Transverse colon (tissue), 4 donors: ENCODE measurements at regions not wholly inside any gene's neighbourhood (a gene's known extent, or its start where the extent isn't known, plus 50 kb on each side); places are given as distances from the start of the nearest gene placed in this dataset.

Source experiments
- DNase-seq: peaks from one replicate; pipeline ENCODE4 v3.0.0-alpha.2; 2019
- H3K27ac ChIP-seq, 4 donors: fragments of 200-600 bp; sonication (generic); 2 replicates each; pipeline ENCODE4 v1.5.1; 2016 to 2018; ENCODE audit warnings: inconsistent platforms in 4 of 4
- H3K27me3 ChIP-seq: fragments of 200-600 bp; sonication (generic); 2 replicates; pipeline ENCODE4 v1.5.1; 2017; ENCODE audit warnings: inconsistent platforms
- H3K36me3 ChIP-seq, 4 donors: fragments of 200-600 bp; sonication (generic); 2 replicates each; pipeline ENCODE4 v1.5.1; 2017 to 2019; ENCODE audit warnings: inconsistent platforms in 4 of 4
- H3K4me1 ChIP-seq, 4 donors: fragments of 200-600 bp; sonication (generic); 2 replicates each; pipeline ENCODE4 v1.5.1; 2017 to 2020; ENCODE audit warnings: inconsistent platforms in 4 of 4
- H3K4me3 ChIP-seq, 4 donors: fragments of 200-600 bp; sonication (generic); 1 replicate in 1 of 4; 2 replicates in 3 of 4; pipeline versions ENCODE4 v1.5.1 to v1.6.1; 2017 to 2019; ENCODE audit warnings: inconsistent platforms in 4 of 4
- H3K9me3 ChIP-seq, 2 donors: fragments of 200-600 bp; sonication (generic); 2 replicates each; pipeline ENCODE4 v1.5.1; 2017 to 2019; ENCODE audit warnings: inconsistent platforms in 2 of 2
- CTCF ChIP-seq, 5 experiments: fragments of 200-600 bp in 3 of 5; fragments of 450-650 bp in 2 of 5; sonication (generic) in 3 of 5; IDR thresholded peaks; 1 replicate in 2 of 5; 2 replicates in 3 of 5; pipeline ENCODE4 v1.5.1; 2016 to 2017; ENCODE audit warnings: antibody characterized with exemption in 5 of 5, inconsistent platforms in 3 of 5, mild to moderate bottlenecking in 2 of 5, moderate library complexity in 1 of 5
- EP300 ChIP-seq: sonication (generic); formaldehyde crosslinking; IDR thresholded peaks from one replicate; pipeline ENCODE4 v1.6.1; 2017; ENCODE audit warnings: antibody characterized with exemption, low read depth
- POLR2A ChIP-seq: fragments of 450-650 bp; IDR thresholded peaks from one replicate; pipeline ENCODE4 v1.6.1; 2016; ENCODE audit warnings: antibody characterized with exemption, mild to moderate bottlenecking, moderate library complexity
- POLR2AphosphoS5 ChIP-seq, 3 donors: sonication (generic); formaldehyde crosslinking; IDR thresholded peaks; one replicate each; pipeline ENCODE4 v1.6.1; 2016; ENCODE audit warnings: antibody characterized with exemption in 3 of 3
- WGBS, 2 donors: methylation state at CpG; one replicate each; pipeline ENCODE4 v1.1.5; 2018; ENCODE audit warnings: low coverage in 1 of 2; 5-methylcytosine and 5-hydroxymethylcytosine counted together
- in situ Hi-C, 4 donors: fragments of 200-750 bp; cut with MboI; loops; one replicate each; pipeline versions ENCODE4 v1.15.0 to v1.15.1; 2017; ENCODE audit warnings: low sequenced_read_pairs in 3 of 4, low pct_ligation_motif_present in 1 of 4, low pct_unique_long_range_greater_than_20kb in 1 of 4
- intact Hi-C: fragments of 100-400 bp; cut with DNase I; formaldehyde crosslinking; loops from one replicate; pipeline ENCODE4 v1.15.1; 2023; ENCODE audit warnings: low total_unique reads

DNA sequence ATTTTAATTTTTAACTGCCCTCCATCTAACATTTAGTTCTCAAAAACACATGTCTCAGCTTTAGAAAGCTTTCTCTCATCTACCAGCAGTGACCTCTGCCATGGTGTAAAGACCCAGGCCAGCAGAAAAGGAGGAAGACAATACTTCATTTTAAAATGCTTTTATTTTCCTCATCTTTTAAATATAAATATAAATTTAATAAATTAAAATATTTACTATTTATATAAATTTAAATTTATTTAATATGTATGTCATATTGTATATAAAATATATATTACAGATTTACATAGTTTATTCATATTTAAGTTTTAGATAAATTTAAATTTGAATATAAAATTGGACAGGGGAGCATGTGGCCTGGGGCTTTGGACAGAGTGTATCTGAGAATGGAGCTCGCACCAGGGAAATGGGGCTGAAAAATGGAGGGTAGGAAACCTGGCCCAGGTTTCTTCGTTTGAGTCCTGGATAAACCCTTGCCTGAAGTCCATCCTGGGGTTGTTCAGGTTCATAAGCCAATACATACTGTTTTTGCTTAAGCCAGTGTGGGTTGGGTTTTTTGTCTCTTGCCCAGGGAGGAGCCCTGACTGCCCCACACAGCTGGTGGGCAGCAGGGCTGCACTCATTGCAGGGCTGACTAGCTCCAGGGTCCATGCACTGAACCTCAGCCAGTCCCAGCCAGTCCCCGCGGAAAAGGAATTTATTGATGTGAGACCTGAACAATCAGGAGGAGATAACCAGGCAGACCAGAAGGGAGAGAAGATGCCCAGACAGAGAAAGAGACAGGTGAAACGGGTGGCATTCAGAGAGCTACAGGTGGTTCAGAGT lies 77.3 kb upstream of the LAPTM4A start:
- DNase-seq: no peak

GRCh38 chr2:20126469-20126868 lies 75.0 kb upstream of the LAPTM4A start:
- Histone ChIP-seq H3K27ac (no peak overlapping the region), H3K27me3 (no peaks in the 10 kb centered on the region), H3K9me3 (no peaks in the 10 kb centered on the region), H3K36me3 (no peaks in the 10 kb centered on the region), H3K4me3 (no peak overlapping the region), H3K4me1 (peaks cover 0 to 34% (median 13%) of the 10 kb centered on the region in 4 donors)
- TF ChIP-seq POLR2A (no peak), CTCF (IDR thresholded peaks at IDR 0.05) (no peak), EP300 (no peak), POLR2AphosphoS5 (IDR thresholded peaks at IDR 0.05) (no peak)
- in situ Hi-C loops: no loop called here
- intact Hi-C loops: no loop called here
- DNase-seq: no peak
- 86 to 100% methylated on average over 2 to 3 of the region's 3 CpGs for WGBS, 2 donors

More for the DNA sequence above, 77.3 kb upstream of the LAPTM4A start:
- intact Hi-C loops (no loop called here), in situ Hi-C loops (no loop called here)
- Histone ChIP-seq H3K27ac (peak overlapping the region; percentile 82 to 84 (median 83)), H3K9me3 (no peaks in the 10 kb centered on the region), H3K4me3 (no peak overlapping the region), H3K36me3 (no peaks in the 10 kb centered on the region), H3K4me1 (peaks cover 0 to 27% (median 13%) of the 10 kb centered on the region in 4 donors), H3K27me3 (no peaks in the 10 kb centered on the region)
- 49 to 58% methylated on average over 2 to 5 of the region's 5 CpGs for WGBS, 2 donors
- no peak for TF ChIP-seq POLR2A
- no peak for TF ChIP-seq POLR2AphosphoS5 (IDR thresholded peaks at IDR 0.05)

DNA sequence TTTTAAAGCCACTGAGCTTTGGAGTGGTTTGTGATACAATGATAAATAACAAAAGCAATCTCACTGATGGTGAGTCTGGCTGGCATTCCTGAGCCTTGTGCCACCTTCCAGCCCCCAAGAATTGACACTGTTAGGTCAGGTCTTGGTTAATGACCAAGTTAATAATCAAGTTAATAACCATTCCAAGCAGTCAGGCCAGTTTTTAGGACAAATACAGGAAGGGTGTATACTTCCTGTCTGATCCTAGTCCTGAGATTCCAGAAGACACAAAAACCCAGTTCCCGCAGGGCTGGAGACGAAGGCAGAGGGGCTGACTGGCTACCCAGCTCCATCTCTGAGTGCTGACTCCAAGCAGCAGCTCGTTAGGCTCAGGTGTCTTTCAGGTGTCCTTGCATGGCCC lies 74.6 kb upstream of the LAPTM4A start:
- H3K9me3 ChIP-seq: no peaks in the 10 kb centered on the region

GRCh38 chr2:20125616-20126015 lies 74.2 kb upstream of the LAPTM4A start:
- H3K4me1 ChIP-seq: peaks cover 0 to 29% (median 11%) of the 10 kb centered on the region in 4 donors
- intact Hi-C loops (no loop called here), in situ Hi-C loops (no loop called here)
- DNase-seq: no peak
- no peak overlapping the region for H3K4me3 ChIP-seq
- H3K27me3 ChIP-seq: no peaks in the 10 kb centered on the region
- TF ChIP-seq EP300 (no peak), POLR2AphosphoS5 (IDR thresholded peaks at IDR 0.05) (no peak), CTCF (IDR thresholded peaks at IDR 0.05) (no peak), POLR2A (no peak)
- no peak overlapping the region for H3K27ac ChIP-seq
- 74% methylated on average over 3 of the region's 3 CpGs; no CpG with 5 or more reads in 1 of the 2 donors for WGBS, 2 donors
- no peaks in the 10 kb centered on the region for H3K9me3 ChIP-seq
- no peaks in the 10 kb centered on the region for H3K36me3 ChIP-seq

More for the DNA sequence above, 74.6 kb upstream of the LAPTM4A start:
- no peak overlapping the region for H3K27ac ChIP-seq
- no peaks in the 10 kb centered on the region for H3K27me3 ChIP-seq
- H3K36me3 ChIP-seq: no peaks in the 10 kb centered on the region
- TF ChIP-seq POLR2A: no peak
- TF ChIP-seq EP300: no peak
- TF ChIP-seq POLR2AphosphoS5 (IDR thresholded peaks at IDR 0.05): no peak
- no peak for TF ChIP-seq CTCF (IDR thresholded peaks at IDR 0.05)
- no peak for DNase-seq
- intact Hi-C loops: no loop called here
- in situ Hi-C loops: no loop called here
- H3K4me1 ChIP-seq: peaks cover 0 to 33% (median 13%) of the 10 kb centered on the region in 4 donors
- H3K4me3 ChIP-seq: no peak overlapping the region
- WGBS, 2 donors: 76% methylated on average over 3 of the region's 3 CpGs; no CpG with 5 or more reads in 1 of the 2 donors
